ENCODE measurements at regions not wholly inside any gene's neighbourhood (a gene's known extent, or its start where the extent isn't known, plus 50 kb on each side); places are given as distances from the start of the nearest gene placed in this dataset.

GRCh38 chr9:1210954-1211353 lies 160.8 kb downstream of the DMRT2 start:
- no peak for TF ChIP-seq CTCF (conservative IDR thresholded peaks at IDR 0.05; ENCODE audit: low read depth, low read length)
- TF ChIP-seq EZH2 (IDR thresholded peaks at IDR 0.05; ENCODE audit: low read length, unreplicated experiment): no peak
